SK-N-SH (cell line): ENCODE measurements at regions not wholly inside any gene's neighbourhood (a gene's known extent, or its start where the extent isn't known, plus 50 kb on each side); places are given as distances from the start of the nearest gene placed in this dataset.

Source experiments
- EP300 ChIP-seq, 2 experiments: IDR thresholded peaks; 2 replicates each; pipeline versions ENCODE4 v1.4.0 to v1.6.1; 2012; ENCODE audit warnings: borderline replicate concordance in 1 of 2, low read depth in 1 of 2, low read length in 1 of 2
- TCF12 ChIP-seq: IDR thresholded peaks from 2 replicates; pipeline ENCODE4 v1.4.0; 2012

- TF ChIP-seq EP300 (IDR thresholded peaks at IDR 0.05; ENCODE audit: borderline replicate concordance in 1 of 2, low read depth in 1 of 2, low read length in 1 of 2) (no peak), TCF12 (no peak)
Observed at GRCh38 chr6:139699911-139700310, 325.5 kb upstream of the CITED2 start.
